Renal pelvis (tissue), 1 donor: ENCODE measurements at regions not wholly inside any gene's neighbourhood (a gene's known extent, or its start where the extent isn't known, plus 50 kb on each side); places are given as distances from the start of the nearest gene placed in this dataset.
A peak's percentile ranks its signal among the peaks of the same experiment; 100 is the strongest.
"Not testable (repeated sequence)": the region's sequence is repeated elsewhere in the genome, so short reads cannot be mapped to it uniquely, and the experiment has no call there.

Source experiments
- DNase-seq: peaks from one replicate; pipeline ENCODE4 v3.0.0-alpha.2; 2013

DNA sequence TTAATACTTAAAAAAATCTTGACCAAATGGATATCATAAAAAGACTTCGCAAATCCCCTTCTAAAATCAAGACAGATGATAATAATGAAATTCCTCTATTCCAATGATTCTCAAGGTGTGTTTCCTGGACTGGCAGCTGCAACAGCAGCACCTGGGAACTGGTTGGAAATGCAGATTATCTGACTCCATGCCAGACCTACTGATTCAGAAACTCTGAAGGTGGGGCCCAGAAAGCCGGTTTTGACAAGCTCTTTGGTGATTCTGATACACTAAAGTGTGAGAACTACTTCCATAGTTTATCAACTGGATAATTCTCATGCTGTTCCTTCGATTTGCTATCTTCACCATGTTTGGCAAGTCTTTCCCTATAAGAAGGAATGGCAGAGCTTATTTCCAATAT, 252.1 kb downstream of the COL12A1 start:
- no peak for DNase-seq

DNA sequence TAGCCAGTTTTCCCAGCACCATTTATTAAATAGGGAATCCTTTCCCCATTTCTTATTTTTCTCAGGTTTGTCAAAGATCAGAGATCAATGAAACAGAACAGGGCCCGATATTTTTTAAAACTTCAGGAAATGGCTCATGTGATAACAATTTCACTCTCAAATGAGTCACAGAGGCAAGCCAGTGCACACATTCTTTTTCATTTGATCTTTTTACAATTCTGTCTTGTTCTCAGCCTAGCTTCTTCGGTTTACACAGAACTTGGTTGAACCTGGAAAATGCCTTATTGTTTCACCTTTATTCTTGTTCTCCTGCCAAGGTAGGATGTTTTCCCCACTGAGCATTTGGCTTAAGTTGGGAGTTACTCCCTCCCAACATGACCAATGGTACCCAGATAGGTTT, 258.9 kb downstream of the COL12A1 start:
- DNase-seq = no peak

DNA sequence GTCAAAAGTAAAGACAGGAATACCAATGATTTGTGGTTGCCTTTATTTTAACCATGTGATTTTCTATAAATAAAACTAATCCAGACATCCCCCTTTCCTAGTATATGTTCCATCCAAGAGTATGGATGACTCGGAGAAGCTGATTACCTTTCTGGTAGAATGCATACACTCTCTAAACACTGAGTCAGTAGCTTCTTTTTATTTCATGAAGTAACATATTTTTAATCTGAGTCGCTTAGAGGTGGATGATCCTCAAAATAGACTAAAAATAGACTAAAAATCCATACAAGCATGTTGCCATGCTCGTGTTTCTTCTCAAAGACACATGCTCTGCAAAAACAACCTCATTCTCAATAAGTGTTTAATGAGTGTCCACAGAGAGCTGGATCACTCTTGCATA, 263.7 kb downstream of the COL12A1 start:
- no peak for DNase-seq

DNA sequence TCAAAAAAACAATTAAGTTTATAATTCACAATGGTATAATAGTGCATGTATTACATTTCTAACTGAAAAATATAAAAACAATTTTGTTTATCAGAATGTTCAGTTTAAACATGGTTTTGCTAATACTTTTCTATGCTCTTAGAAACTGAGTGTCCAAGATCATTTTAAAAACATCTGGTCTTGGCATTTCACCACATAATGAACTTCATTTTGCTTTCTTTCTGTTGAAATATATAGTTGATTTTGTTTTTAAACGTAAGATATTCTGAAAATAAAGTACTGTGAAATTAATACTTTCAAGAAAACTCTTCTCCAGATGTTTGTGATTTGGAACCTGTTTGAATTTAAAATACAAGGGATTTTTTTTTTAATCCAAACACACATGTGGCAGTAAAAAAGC, 264.4 kb downstream of the COL12A1 start:
- no peak for DNase-seq

DNA sequence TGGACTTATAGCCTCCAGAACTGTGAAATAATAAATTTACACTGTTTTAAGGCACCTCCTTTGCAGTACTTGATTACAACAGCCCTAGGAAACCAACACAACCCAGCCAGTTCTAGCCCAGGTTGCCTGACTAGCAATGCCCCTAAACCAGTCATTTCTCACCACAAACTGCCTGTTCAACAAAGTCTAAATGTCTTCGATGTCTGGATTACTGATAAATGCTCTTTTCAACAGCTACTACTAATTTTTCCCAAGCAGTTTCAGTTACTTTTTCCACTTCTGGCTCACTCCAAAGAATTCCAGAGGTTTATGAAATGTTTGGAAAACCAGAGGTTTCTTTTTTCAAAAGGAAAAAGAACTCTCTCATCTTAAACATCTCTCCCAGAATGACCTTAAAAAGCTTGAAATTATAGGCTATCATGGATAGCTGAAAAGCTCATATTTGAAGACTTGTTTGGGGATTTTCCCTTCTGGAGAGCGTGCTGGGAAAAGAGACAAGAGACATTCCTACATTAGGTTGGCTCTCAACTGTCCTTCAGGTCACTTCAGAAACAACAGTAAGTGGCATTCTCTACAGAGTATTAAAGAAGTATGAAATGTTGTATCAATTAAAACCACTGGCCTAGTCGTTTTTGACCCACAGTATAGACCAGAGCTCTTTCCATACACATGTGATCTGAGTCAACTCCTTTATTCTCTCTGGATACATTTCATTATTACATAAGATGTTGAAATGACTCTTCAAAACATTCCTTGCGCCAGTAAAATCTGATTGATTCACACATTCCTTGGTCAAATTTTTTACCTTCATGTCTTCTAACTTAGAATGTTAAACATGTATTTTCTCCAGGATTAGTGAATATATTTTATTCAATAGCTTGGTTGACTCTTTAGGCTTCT, 265.9 kb downstream of the COL12A1 start:
- no peak for DNase-seq

DNA sequence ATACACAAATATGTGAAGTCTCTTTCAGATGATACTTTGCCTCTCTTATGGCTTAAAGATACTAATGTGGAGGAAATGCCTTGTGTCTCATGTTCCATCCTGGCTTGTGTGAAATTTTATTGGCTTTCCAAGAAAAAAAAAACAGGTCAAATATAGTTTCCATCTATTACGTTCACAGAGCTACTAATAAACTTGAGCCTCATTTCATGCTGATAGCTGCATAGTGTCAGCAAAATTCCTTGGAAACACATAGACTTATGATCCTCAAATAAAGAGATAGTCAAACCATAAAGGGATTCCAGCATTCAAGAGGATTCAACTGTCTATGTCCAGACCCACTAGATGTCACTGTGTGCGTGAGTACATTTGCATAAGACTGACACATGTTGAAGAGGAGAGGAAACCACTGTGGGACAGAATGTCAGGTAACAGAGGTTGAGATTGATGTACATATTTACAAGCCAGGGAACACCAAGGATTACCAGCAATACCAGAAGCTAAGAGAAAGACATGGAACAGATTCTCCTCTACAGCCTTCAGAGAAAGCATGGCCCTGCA, 266.6 kb downstream of the COL12A1 start:
- DNase-seq = no peak

DNA sequence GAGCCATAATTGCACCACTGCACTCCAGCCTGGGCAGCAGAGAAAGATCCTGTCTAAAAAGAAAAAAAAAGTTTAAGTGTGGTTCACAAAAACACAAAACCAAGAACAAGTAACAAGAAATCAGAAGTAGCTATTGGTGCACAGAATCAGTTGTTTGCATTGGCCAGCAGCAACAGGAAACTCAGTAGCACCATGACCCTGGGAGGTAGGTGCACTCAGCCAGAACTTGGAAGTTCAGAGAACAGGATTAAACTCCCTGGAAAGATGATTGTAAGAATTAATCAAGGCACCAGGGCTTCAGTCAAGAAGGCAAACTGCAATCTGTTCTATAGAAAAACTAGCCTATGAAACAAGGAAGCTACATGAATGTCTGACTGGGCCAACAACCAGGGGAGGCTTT, 267.9 kb downstream of the COL12A1 start:
- no peak for DNase-seq

DNA sequence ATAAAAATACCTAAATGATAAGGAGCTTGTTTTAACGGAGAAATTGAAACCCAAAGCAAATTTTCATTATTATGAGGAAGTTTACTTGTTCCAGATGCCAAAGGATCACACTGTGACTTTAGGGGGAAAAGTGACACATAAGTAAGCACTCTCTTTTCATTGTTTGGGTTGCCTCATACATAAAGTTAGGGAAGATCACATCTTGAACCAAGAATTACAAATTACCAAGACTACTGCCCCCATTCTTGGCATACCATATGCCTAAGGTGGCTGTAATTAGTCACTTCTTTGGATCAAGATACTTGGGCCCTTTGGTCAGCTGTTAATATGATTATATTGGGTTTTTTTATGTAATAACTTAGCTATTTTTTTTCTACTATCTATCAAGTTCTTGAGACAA, 269.0 kb downstream of the COL12A1 start:
- DNase-seq = no peak

DNA sequence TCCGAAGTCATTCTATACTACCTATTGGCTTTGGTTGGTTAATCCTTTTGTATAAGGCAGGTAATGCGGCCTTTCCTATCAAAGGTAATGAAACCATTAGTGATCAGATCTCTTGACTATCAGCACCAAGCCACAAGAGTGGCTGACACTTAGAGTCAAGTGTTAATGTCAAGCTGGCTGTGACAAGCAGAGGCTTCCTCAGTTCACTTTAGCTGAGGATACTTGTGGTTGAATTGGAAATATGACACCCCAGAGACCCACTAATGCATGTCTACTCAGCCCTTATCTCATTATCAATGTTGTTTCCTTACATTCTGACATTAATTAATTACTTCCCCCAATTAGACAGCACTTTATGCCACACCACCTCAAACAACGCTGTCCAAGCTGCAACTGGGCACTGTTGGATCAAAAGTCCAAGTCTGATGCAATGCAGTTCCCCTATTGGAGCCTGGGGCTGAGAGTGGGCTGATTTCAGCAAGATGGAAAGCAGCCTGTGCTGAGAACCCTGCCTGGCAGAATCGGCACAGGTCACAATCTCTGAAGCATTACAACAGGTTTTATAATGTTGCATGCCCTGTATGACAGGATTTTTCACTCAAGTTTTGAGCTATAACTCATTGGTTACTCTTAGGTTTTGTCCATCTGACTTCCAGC, 273.5 kb downstream of the COL12A1 start:
- no peak for DNase-seq

DNA sequence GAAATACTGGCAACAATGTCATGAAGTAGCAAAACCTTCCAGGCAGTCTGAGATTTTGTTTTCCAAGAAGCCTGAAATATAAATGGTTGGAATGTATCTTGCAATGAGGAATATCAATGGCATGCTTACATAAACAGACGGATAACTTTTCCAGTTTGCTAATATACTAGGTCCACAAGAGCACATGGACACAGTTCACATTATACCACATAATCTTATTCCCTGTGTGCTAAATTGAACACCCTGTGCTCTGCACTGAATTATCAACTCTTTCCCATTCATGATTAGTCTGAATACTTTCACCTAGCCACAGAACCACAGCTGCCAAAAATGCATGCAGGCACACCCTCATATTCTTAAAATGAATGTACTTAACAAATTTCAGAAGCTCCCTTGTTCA, 274.3 kb downstream of the COL12A1 start:
- DNase-seq = no peak

DNA sequence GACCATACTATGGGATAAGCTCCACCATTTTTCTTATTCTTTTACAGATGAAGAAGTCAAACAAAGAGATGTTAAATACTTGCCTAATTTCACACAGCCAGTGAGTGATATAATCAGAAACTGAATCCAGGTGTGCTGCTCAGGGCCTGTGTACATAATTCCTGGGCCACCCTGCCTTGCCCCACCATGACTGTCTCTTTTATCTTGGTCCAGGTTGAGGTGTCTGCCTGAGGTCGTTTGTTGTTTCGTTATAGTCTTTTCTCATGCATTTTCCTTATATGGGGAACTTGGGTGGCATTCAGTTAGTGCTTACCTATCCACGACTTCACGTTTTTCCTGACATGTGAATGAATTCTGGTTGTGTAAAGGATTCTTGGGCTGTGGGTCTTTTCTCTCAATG, 277.6 kb downstream of the COL12A1 start:
- no peak for DNase-seq

DNA sequence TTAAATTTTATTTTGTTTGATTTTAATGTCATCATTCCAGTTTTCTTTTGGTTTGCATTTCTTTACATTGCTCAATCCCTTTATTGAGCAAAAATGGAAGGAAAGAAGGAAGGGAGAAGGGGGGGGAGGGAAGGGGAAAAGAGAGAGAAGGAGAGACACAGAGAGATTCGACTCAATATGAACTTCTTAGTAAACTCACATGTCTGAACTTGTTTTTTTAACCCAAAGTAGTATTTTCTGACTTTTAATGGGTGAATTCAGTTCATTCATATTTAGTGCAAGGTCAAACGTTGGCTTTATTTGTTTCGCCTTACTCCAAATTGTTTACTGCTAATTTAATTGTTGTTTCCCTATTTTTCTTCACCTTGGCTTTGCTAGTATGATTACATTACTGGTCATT, 278.6 kb downstream of the COL12A1 start:
- DNase-seq = no peak

DNA sequence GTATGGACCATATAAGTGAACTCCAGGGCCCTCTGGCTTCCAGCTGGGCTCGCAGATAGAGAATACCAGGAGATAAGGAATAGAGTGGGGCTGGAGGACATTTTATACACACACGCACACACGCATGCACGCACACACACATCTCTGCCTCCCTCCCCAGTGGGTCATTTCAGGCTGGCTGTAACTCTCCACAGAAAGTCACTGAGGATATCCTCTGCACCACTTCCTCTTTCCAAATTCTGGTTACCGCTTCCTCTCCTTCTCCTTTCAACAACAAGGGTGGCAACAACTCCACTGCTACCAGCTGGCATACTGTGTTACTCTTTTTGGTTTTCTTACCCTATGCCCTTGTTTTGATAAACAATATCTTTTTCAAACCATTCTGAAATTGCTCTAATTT, 280.2 kb downstream of the COL12A1 start:
- DNase-seq = no peak

DNA sequence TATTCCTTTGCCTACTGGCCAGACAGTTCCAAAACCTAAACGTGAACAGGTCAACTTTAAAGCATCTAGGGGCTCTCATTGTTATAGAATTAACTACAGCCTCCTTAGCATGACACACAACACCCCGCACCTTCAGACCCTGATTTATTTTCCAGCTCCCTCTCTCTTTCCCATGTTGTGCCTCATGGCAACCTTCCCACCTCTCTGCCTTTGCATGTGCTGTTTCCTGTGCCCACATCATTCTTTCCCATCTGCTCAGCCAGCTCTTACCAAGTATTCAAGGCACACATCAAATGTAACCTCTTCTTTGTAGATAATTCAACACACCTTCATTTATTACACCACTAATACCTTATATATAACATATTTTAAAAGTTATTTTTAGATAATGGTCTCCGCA, 291.0 kb downstream of the COL12A1 start:
- no peak for DNase-seq

DNA sequence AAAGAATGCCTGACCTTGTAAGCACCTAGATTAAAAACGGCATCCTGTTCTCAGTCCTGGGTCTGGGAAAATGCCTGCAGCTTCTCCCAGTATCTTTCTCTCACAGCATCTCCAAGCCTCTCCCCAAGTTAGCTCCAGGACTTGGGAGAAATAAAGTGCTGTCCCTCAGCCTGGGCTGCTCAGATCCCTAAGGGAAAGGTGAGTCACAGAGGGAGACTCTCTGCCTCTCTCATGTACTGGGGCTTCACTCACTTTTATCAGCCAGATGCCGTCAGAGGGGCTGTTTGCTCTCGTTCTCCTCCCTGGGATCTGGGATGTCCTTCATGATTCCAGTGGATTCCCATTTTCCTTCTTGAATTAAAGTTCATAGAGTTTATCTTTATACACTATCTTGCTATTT, 293.6 kb downstream of the COL12A1 start:
- no peak for DNase-seq

DNA sequence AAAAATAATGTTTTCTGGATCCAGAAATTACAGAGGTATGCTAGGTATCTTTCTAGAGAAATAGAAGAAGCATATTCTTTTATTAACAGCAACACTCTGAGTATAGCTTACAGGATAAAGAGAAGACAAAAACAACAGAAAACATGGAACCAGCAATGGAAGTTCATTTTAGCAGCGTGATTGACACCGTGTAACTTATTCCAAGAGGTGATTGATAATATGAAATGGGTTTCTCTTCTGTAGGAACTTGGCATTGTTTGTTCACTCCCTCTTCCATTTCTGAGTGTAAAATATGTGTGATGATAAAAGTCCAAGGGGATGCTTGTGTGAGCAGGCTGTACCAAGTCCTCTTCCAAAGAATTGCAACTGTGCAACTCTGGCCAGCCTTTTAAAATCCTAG, 303.0 kb downstream of the COL12A1 start:
- no peak for DNase-seq

DNA sequence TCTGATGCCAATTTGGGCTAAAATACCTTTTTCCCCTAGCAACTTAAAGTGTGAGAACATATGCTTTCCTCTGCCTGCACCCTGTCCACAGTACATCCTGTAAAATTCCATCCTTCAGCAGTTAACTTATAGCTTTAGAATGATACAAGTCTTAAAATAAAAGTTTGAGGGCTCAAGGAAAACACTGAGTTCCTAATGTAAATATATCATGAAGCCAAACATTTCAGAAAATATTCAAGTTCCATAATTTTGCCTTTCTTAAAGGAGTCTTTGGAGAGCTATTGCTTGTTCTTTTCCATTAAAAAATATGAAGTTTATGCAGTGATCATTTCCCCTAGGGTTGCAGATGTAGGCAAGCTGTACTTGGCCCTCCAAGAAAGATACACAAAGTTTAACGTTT, 303.8 kb downstream of the COL12A1 start:
- no peak for DNase-seq

DNA sequence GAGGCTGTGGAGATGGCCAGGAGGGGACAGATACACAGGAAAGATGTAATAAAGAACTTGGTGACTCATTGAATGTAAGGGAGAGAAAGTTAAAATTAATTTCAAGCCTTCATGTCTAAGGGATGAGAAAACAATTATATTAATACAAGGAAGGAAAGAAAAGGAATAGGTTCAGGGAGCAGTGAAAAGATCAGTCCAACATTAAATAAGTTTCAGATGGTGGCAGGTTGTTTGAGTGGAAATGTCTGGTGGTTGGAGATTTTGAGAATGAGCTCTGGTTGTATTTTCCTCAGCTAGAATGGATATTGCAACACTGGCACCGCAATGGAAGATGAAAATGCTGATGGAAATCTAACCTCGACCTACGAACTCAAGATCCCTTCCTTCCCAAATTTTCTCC, 304.3 kb downstream of the COL12A1 start:
- DNase-seq = no peak

DNA sequence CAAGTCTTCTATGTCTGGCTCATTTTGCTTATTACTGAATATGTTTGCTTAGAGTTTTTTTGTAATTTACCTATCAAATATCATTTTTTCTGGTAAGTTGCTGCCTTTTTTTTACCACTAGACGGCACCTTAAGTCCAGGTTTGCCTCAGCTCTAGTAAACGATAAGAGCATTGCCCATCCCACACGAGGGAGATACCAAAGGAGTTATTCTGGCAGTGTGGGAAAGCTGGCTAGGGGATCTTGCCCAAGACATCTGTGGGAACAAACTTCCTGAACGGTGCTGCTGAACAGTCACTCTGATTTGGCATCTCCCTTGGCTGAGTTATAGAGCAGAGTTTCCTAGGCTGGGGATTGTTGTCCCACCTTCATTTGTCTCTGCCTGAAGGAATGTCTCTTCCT, 306.4 kb downstream of the COL12A1 start:
- no peak for DNase-seq

DNA sequence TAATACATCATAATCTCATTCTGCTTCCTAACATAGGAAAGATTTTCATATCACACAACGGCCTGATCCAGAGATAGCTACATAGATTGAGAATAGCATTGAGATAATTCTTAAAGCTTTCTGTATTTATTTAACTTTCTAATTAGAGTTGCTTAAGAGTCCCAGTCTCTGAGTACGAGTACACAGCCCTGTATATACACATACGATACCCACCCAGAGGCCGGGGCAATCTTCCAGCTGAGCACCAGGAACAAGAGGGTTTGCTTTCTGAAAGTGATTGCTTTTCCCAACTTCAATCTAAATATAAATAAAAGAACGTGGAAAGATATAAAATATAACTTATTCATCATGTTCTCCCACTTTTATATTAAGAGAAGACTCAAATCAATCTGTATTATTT, 313.8 kb downstream of the COL12A1 start:
- DNase-seq = no peak

DNA sequence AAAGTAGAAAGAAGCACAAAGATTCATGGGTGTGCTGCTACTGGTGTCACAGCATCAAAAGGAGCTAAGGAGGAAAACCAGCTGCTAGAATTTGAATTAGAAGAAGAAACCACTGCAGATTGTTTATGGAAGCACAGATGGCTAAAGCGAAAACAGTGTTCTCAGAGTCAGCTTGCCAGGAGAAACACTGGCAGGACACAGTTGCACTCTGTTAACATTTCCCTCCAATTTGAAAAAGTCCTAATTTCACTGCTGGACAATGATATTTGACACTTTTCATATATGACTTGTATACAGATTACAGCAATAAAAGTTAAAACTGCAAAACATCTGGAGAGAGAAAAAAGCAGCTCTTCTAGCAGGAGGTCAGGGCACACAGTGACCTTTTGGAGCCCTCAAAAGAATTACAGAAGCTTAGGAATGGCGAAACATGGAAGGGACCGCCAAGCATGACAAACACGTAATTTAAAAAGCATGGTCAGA, 314.5 kb downstream of the COL12A1 start:
- DNase-seq = peak; percentile 79

DNA sequence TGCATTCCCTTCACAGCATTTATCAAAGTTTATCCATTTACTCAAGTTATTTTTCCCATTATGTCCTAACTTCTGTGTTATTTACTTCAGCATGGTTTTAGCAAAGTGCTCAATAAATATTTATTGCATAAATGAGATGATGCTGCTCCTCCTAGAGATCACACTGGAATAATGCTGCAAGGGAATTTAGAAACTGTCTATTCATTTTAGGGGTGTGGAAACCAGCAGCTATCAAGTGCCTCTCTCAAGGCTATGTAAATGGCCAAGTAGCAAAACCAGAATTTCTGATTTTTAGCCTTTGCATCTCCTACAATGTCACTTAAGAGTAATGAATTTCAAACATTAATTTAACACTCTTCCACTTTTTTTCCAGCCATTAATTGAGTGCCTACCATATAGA, 316.2 kb downstream of the COL12A1 start:
- DNase-seq = no peak

DNA sequence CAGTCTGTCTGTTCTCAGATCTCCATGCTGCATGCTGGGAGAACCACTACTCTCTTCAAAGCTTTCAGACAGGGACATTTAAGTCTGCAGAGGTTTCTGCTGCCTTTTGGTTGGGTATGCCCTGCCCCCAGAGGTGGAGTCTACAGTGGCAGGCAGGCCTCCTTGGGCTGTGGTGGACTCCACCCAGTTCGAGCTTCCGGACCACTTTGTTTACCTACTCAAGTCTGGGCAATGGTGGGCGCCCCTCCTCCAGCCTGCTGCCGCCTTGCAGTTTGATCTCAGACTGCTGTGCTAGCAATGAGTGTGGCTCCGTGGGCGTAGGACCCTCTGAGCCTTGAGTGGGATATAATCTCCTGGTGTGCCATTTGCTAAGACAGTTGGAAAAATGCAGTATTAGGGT, 317.1 kb downstream of the COL12A1 start:
- not testable (repeated sequence) for DNase-seq
